Head of caudate nucleus (tissue), 42 donors: ENCODE measurements at regions not wholly inside any gene's neighbourhood (a gene's known extent, or its start where the extent isn't known, plus 50 kb on each side); places are given as distances from the start of the nearest gene placed in this dataset.
"Not testable (repeated sequence)": the region's sequence is repeated elsewhere in the genome, so short reads cannot be mapped to it uniquely, and the experiment has no call there.

Experiments
- DNase-seq, 42 donors: peaks; one replicate each; pipeline versions ENCODE4 v3.0.0 to v3.0.0-alpha.2; 2020 to 2021; ENCODE audit warnings: mixed read lengths in 7 of 42
- intact Hi-C: fragments of 100-400 bp; cut with DNase I; formaldehyde crosslinking; loops from one replicate; pipeline ENCODE4 v1.15.0; 2022

DNA sequence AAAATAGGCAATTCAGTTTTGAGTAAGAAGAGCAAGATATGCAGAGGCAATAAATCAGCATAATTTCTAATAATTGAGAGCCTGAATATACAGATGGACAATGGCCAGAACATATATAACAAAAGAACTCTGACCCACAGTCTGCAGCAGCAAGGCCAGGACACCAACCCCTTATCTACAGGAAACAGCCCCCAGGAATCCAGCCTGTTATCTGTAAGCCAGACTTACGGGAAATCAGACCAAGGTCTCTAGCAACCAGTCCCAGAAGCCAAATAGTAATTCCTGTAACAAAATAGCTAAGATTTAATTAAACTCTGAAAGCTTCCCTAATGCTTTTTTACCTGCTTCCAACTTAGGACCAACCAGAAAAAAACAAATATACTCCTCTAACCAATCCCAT is 434.5 kb upstream of the GYPC start:
- intact Hi-C loops = no loop called here
- no peak for DNase-seq

DNA sequence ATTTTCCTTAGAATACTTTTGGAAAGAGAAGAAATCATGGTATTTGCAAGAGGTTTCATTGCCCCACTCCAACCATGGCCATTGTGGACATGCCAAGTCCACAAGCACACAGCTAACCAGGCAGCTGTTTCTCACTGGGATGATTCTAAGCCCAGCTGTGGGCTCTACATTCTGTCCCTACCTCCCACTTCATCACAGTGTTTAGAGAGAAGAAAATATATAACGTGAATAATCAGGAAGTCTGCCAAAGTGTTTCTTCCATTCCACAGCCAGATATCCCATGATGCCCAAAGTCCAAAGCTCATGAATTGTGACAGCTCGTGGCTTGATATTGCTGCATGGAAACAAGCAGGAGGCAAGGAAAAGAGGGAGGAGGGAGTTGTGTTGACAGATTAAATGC is 433.7 kb upstream of the GYPC start:
- no peak for DNase-seq
- intact Hi-C loops = no loop called here

DNA sequence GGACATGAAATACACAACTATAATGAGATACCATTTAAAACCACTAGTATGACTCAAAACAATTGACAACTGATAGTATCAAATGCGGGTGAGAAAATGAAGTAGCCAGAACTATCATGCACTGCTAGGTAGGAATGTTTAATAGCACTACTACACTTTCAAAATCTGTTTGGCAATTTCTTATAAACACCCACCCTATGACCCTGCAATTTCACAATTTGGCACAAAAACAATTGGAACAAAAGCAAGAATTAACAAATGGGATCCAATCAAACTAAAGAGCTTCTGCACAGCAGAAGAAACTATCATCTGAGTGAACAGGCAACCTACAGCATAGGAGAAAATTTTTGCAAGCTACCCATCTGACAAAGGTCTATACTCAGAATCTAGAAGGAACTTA is 431.2 kb upstream of the GYPC start:
- intact Hi-C loops = no loop called here
- no peak for DNase-seq

DNA sequence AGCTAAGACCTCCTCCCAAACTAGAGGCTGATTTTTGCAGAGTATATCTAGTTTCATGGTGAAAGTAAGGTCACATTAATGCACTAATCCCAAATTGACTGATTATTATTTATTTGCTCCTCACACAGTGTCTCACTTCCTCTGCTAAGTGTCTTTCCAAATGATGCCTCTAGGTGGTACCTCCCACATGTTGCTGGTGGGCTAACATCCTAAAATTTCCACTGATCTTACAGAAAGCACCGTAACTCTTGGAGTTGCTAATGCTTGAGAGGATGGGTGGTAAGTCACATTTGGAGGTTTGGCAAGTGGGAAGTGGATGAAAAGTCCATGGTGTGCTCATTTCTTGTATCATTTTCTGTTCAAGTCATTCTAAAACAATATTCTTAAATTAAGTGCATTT is 428.7 kb upstream of the GYPC start:
- intact Hi-C loops = no loop called here
- no peak for DNase-seq

DNA sequence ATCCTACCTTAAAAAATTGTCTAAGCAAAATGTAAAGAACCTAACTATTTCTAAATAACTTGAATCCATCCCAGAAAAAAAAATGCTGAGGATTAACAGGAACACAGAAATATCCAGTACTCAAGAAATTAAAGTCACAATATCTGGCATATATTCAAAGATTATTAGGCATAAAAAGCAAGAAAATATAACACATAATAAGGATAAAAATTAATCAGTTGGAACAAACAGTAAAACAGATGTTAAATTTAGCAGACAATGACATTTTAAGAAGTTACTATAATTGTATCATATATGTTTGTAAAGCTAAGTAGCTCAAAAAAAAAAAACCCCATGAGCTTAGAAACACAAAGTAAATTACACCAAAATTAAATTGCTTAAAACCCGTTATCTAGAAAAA is 427.4 kb upstream of the GYPC start:
- intact Hi-C loops = no loop called here
- no peak for DNase-seq

DNA sequence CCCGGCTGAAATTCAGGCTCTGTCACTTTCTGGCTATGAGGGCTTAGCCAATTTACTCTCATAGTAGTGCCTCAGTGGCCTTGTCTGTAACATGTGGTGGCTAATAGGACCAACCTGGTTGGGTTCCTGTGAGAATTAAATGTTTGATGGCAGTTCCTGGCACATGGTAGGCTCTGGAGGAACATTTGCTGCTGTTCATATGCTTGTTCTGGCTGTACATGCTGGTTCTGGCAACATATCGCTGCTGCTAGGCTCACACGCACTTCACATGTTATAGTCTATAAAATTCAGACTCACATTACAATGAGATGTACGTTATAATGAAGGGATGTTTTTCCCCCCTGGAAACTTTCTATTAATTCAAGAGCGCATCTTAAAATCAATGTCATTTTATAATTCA is 417.7 kb upstream of the GYPC start:
- no peak for DNase-seq
- intact Hi-C loops = no loop called here

DNA sequence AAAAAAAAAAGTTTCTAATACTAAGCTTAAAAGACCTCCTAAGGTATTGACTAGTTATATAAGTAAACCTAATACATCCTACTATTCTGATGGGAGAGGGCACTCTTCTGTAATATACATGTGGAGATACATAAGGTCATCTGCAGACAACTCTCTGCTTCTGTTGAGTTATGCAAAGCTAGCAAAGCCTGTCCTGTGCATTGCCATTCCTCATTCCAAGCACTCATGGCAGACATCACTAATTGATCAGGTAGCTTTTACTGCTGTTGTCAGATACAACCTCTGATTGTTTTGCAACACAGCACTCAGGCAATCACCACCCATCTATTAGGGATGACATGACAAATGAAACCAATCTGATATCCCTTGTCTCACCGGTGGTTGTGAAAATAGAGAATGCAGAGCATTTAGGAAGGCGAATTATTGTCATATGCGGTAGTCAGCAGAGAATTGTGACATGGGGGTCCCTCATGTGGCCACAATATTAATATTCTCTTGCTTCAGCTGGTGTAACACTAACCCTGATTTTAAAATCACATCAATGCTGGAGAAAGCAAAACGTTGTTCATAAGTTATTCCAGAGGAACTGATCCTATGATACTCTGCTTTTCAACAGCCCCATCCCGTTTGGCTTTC is 416.5 kb upstream of the GYPC start:
- intact Hi-C loops = no loop called here
- no peak for DNase-seq

DNA sequence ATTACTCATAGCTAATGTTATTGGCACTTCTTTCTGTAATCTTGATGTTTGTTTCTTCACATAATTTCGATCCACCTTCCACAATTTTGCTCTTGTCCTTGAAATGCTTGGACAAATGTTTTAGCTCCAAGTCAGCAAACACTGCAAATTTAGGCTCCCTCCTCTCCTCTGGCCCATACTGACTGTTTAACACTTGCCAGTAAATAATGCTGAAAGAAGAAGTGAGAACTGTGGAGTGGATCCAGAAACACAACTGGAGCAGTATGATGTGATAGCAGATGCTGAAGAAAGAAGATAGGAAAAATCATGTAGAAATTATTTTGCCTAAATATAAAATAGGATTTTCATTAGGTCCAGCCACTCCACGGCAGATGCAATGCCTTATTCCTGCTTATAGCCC is 415.0 kb upstream of the GYPC start:
- no peak for DNase-seq
- intact Hi-C loops = no loop called here

DNA sequence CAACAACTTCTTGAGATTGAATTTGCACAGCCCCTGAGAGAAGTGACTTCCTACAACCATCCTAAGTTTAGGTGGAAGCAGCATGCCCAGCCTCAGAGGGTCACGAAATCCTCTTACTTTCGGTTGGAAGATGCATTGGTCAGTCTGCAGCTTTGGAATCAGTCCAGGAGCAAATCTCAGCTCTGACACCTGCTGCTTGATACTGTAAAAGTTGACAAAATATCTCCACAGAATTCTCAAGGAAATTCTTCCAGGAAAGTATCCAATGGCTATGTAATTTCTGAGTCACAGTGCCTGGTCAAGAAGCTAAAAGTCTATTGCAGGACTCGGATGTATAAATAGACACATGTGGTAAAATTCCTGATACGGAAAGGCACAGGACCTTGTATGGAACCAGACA is 414.5 kb upstream of the GYPC start:
- no peak for DNase-seq
- intact Hi-C loops = no loop called here

DNA sequence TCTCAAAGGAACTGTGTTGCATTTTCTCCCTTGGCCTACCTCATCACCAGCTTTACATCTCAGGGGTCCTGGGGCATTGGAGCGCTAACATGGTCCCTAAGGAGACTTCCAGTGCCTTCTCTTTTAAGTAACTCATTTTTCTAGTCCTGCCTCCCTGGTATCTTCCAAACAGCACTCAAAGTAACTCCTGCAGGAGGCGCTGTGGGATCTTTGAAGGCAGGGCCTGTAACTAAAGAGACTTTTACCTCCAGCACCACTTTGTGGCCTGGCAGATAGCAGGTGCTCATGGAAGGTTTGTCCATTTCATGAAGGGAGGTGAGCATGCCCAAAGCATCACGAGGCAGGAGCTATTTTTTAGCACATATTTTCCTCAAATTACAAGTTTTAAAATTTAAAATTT is 411.0 kb upstream of the GYPC start:
- intact Hi-C loops = no loop called here

DNA sequence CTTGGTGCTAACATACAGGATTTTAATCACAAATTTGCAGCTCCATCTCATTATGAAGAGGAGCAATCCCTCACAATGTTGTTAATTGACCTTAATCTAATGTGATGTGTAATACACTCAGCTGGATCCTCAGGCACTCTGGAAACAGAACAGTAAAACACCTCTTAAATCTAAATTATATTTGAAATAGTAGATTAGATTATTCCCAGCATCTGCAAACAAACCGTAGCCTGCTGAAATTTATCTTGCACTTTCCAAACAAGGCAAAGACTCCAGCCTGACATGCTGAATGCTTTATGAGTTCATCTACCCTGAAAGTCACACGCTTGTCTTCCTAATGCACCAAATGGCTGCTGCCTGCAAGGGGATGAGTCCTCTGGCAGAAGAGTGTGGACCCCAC is 402.3 kb upstream of the GYPC start:
- intact Hi-C loops = no loop called here
- DNase-seq = no peak

More for the DNA sequence above, 411.0 kb upstream of the GYPC start:
- DNase-seq = peak in 31 of 42 donors; percentile 5 to 62 (median 24)

DNA sequence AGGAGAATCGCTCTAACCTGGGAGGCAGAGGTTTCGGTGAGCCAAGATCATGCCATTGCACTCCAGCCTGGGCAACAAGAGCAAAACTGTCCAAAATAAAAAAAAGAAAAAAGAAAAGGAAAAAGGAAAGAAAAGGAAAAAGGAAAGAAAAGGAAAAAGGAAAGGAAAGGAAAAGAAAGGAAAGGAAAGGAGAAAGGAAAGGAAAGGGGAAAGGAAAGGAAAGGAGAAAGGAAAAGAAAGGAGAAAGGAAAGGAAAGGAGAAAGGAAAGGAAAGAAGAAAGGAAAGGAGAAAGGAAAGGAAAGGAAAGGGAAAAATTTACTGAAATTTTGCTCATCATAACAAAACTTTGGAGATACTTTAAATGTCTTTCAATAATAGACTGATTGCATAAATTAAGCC is 391.3 kb upstream of the GYPC start:
- no peak for DNase-seq
- intact Hi-C loops = no loop called here

DNA sequence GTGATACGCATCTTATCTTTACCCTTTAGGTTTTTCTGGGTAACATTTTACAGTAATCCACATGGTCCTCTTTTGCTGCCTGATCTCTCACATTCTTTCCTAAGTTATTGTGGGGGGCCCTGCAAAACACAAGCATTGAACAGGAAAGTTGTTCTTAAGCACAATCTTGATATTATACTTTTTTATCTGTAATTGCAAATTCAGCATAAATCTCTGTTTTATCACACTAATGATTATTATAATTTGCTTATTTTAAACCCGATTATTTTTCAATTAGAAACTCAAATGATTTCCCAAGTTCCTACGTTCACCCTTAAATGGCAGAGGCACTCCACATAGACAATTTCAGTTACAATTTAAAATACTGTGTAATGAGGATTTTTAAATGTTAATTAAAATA is 386.0 kb upstream of the GYPC start:
- intact Hi-C loops = no loop called here
- no peak for DNase-seq

DNA sequence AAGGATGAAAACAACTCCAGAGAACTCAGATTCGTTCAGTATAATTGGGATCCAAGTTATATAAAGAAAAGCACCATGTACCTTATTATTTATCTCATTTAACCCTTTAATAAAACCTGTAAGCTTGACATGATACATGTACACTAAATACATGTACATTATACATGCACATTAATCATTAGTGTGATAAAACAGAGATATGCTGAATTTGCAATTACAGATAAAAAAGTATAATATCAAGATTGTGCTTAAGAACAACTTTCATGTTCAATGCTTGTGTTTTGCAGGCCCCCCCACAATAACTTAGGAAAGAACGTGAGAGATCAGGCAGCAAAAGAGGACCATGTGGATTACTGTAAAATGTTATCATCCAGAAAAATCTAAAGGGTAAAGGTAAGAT is 385.4 kb upstream of the GYPC start:
- intact Hi-C loops = no loop called here
- no peak for DNase-seq

DNA sequence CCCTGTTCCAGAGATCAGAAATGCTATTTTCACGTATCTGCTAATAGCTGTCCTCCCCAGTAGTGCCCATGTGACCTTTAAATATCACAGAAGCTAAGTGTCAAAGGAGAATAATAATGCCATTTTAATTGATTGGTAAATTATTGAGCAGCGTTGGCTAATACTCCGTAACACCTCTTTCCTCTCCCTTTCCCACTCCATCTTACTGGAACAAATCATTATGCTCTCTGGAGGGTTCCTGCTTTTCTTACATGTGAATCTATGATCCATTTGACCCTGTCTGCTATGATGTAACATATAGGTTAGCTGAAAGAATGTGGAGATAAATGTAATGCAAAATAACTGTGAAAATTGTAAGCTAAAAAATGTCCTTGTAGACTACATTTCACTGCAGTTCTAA is 383.6 kb upstream of the GYPC start:
- intact Hi-C loops = no loop called here
- no peak for DNase-seq

DNA sequence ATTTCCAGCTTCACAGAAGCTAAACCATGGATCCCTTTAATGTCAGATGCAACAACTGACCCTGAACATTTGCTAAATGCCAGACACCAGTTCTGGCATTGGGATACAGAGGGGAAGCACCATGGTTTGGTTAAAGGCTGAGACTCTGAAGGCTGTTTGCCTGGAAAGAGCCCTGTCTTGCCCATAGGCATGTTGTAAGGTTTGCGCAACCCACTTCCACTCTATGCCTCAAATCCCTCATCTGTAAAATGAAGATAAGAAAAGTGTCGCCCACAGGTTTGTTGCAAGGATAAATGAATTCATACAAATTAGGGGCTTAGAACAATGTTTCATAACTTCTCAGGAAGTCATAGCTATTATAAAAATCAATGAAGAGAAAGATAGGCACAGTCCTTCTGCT is 380.9 kb upstream of the GYPC start:
- DNase-seq = no peak
- intact Hi-C loops = no loop called here

DNA sequence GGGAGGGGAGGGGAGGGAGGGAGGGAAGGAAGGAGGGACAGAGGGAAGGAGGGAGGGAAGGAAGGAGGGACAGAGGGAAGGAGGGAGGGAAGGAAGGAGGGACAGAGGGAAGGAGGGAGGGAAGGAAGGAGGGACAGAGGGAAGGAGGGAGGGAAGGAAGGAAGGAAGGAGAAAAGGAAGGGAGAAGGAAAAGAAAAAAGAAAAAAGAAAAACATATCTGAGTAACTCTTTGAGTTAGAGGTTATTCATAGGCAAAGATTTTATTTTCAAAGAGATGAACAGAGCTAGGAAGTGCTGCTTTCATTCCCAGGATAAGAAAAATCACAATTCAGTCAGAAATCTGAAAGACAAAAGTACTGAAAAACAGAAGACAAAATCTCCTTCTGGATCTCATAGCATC is 379.7 kb upstream of the GYPC start:
- DNase-seq, intact Hi-C loops: not testable (repeated sequence)

DNA sequence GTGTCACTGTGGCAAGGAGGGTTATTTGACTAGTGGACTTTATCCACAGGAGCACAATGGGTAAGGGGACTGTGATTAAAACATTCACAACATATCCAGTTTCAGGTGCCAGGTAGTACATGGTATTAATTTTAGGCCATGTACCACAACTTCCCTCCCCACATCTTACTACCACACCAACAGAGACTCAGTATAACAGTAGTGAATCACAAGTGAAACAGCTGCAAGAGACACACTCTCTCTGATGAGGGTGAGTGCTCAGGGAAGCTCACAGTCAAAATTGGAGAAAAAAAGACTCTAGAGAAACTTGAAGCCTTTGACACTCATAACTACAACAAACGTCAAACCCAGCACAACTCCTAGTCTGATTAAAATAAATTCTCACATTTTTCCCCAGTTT is 367.6 kb upstream of the GYPC start:
- intact Hi-C loops = no loop called here

DNA sequence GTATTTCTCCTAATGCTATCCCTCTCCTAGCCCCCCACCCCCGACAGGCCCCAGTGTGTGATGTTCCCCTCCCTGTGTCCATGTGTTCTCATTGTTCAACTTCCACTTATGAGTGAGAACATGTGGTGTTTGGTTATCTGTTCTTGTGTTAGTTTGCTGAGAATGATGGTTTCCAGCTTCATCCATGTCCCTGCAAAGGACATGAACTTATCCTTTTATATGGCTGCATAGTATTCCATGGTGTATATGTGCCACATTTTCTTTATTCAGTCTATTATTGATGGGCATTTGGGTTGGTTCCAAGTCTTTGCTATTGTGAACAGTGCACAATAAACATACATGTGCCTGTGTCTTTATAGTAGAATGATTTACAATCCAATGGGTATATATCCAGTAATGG is 362.0 kb upstream of the GYPC start:
- intact Hi-C loops, DNase-seq: not testable (repeated sequence)

More for the DNA sequence above, 367.6 kb upstream of the GYPC start:
- no peak for DNase-seq

DNA sequence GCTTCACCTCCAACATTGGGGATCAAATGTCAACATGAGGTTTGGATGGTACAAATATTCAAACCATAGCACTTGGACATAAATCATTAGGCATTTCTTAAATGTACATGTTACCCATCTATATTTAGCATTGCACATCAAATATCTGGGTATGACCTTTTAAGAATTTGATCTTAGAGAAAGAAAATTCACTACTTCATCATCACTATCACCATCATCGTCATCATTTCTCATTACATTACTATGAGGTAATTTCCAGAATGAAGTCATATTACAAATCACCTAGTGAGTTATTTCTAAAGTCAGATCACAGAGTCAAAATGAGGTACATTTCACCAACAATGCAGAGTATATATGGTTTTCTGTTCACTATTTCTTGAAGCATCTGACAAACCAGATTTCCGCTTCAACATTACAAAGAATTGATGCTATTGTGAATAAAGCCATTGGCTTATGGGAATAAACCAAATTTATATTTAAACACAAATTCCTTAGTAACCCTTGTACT is 356.4 kb upstream of the GYPC start:
- no peak for DNase-seq
- intact Hi-C loops = no loop called here

DNA sequence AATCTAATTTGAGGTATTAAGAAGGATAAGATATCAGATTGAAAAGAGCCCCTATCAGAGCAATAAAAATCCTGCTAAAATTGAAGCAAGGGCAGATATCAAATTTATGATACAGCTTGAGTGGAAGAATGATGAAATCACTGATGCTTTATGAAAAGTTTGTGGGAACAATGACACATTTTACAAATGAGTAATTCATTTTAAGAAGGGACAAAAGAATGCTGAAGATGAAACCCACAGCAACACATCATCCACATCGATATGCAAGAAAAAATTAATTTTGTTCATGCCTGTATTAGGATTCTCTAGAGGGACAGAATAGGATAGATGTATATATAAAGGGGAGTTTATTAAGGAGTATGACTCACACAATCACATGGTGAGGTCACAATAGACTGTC is 355.6 kb upstream of the GYPC start:
- DNase-seq = no peak
- intact Hi-C loops = no loop called here

DNA sequence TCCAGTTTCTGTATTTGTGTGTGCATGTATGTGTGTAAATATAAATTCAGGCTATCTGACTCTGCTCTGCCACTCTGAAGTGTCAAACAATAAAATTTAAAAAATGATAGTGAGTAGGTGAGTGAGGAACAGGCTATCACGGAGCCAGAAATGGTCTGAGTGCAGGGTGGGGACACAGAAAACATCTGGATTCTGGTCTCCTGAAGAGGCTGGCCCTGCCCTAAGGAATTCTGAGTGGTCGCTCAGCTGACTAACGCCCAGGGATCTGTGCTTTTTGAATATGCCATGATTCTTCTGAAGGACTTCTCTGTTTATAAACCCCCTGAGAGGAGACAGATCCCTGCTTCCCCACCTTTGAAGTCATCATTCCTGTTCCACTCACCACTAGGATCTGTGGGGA is 353.9 kb upstream of the GYPC start:
- intact Hi-C loops = no loop called here
- DNase-seq = no peak
